ENCODE measurements at regions not wholly inside any gene's neighbourhood (a gene's known extent, or its start where the extent isn't known, plus 50 kb on each side); places are given as distances from the start of the nearest gene placed in this dataset.

DNA sequence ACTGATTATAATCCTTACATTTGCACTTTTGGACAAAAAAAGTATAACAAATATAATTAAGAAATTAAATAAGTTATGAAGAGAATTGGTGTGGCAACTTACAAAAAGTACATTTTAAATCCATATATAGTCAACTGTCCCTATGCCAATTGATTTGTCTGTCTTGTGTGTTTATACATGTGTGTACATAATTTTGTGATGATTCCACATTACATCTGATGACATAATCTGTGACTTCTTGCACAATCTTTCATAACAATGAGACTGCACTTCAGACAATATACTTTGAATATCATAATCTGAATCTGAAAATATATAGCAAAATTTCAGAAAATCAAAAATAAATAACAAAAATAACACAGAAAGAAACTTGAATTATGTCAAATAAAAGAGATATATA, 953.4 kb downstream of the FAT4 start:
- Histone ChIP-seq H3K4me3 (ENCODE audit: low read depth, low read length) (no peak overlapping the region), H3K9me3 (no peaks in the 10 kb centered on the region), H3K36me3 (no peaks in the 10 kb centered on the region), H3K27me3 (no peaks in the 10 kb centered on the region), H3K4me1 (no peaks in the 10 kb centered on the region)
- TF ChIP-seq CTCF (IDR thresholded peaks at IDR 0.05; ENCODE audit: low read depth, low read length), result no peak
- no peak for DNase-seq

DNA sequence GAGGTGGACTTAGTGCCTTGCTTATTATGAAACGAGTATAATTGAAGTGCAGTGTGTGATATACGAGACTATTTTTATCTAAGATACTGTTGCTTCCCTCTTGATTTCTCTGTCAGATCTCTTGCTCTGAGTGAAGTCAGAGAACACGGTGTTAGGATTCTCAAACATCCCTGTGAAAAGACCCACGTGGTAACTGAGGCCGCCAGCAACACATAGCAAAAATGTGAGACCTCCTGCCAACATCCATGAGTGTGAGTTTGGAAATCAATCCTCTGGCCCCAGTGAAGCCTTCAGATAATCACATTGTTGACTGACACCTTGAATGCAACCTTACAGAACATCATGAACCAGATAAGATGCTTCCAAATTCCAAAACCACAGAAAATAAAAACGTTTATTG, 954.4 kb downstream of the FAT4 start:
- no peak for TF ChIP-seq CTCF (IDR thresholded peaks at IDR 0.05; ENCODE audit: low read depth, low read length)
- no peak for DNase-seq
- H3K9me3 ChIP-seq, result no peaks in the 10 kb centered on the region
- H3K4me3 ChIP-seq (ENCODE audit: low read depth, low read length), result no peak overlapping the region
- no peaks in the 10 kb centered on the region for H3K27me3 ChIP-seq
- H3K36me3 ChIP-seq, result no peaks in the 10 kb centered on the region
- no peaks in the 10 kb centered on the region for H3K4me1 ChIP-seq

GRCh38 chr4:126271292-126271691, 956.5 kb downstream of the FAT4 start:
- no peak for TF ChIP-seq CTCF (IDR thresholded peaks at IDR 0.05; ENCODE audit: low read depth, low read length)
- no peak overlapping the region for H3K4me3 ChIP-seq (ENCODE audit: low read depth, low read length)
- no peaks in the 10 kb centered on the region for H3K27me3 ChIP-seq
- H3K4me1 ChIP-seq, result no peaks in the 10 kb centered on the region
- no peak for DNase-seq
- no peaks in the 10 kb centered on the region for H3K36me3 ChIP-seq
- no peaks in the 10 kb centered on the region for H3K9me3 ChIP-seq

DNA sequence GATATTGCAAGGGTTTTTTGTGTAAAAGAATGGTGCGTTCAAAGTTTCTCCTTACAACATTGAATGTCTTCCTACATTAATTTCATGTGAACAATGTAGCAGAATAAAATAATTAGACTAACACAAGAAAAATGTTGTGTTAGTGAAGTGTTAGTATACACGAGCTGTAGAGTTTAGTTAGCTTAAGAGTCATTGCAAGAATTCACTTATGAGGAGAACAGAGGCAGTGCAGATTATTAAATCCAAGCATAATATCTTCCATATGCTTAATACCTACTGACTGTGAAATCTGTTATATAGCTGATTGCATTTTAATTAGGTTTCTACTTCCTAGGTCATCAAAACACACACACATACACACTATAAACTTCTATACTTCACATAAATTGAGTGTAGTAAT, 959.0 kb downstream of the FAT4 start:
- H3K9me3 ChIP-seq, result no peaks in the 10 kb centered on the region
- H3K36me3 ChIP-seq, result no peaks in the 10 kb centered on the region
- TF ChIP-seq CTCF (IDR thresholded peaks at IDR 0.05; ENCODE audit: low read depth, low read length), result no peak
- no peak for DNase-seq
- H3K4me3 ChIP-seq (ENCODE audit: low read depth, low read length), result no peak overlapping the region
- H3K4me1 ChIP-seq, result no peaks in the 10 kb centered on the region
- H3K27me3 ChIP-seq, result no peaks in the 10 kb centered on the region

- DNase-seq, result no peak
- H3K4me3 ChIP-seq (ENCODE audit: low read depth, low read length), result no peak overlapping the region
- H3K4me1 ChIP-seq, result no peaks in the 10 kb centered on the region
- no peaks in the 10 kb centered on the region for H3K9me3 ChIP-seq
- no peaks in the 10 kb centered on the region for H3K36me3 ChIP-seq
- H3K27me3 ChIP-seq, result no peaks in the 10 kb centered on the region
- TF ChIP-seq CTCF (IDR thresholded peaks at IDR 0.05; ENCODE audit: low read depth, low read length), result no peak
These were observed 977.1 kb downstream of the FAT4 start for GRCh38 chr4:126291886-126292285.

- no peaks in the 10 kb centered on the region for H3K36me3 ChIP-seq
- DNase-seq, result no peak
- no peak for TF ChIP-seq CTCF (IDR thresholded peaks at IDR 0.05; ENCODE audit: low read depth, low read length)
- no peaks in the 10 kb centered on the region; the same call in 1 of the 2 replicates for H3K9me3 ChIP-seq
- no peaks in the 10 kb centered on the region for H3K4me1 ChIP-seq
- no peaks in the 10 kb centered on the region for H3K27me3 ChIP-seq
- H3K4me3 ChIP-seq (ENCODE audit: low read depth, low read length), result no peak overlapping the region
These were observed 983.5 kb downstream of the FAT4 start for GRCh38 chr4:126298271-126298670.

All from BE2C (cell line).